ENCODE measurements at regions not wholly inside any gene's neighbourhood (a gene's known extent, or its start where the extent isn't known, plus 50 kb on each side); places are given as distances from the start of the nearest gene placed in this dataset.

DNA sequence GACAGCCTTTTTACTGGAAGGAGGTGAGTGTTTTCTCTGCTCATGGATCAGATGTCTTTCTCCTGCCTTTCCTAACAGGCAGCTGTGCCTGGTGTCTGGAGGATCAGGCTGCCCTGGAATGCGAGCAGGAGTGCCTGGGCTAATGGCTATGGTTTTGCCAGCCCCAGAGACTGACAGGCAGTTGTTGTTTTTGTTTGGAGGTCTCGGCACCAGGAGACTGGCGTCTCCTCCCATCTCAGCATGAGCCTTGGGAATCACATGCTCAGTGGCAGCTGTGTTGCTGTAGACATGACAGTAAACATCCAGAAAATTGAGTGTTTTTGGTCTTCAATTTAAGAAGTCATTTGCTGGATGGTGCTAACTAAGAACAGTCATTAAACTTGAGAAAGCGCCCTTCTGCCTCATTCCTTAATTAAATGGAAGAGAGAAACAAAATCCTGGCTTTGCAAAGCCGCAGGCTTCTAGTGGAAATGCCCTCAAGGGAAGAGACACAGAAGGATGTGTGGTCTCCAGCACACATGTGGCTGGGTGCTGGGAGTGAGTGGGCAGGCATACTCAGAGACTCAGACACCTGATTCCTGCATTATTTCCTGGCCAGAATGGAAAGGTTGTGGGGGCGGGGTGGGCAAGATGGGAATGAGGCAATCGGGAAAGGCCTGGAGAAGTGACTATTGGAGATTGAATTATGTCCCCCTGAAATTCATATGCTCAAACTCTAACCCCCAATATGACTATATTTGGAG, 97.0 kb upstream of the NMNAT3 start:
- DNase-seq, result no peak

DNA sequence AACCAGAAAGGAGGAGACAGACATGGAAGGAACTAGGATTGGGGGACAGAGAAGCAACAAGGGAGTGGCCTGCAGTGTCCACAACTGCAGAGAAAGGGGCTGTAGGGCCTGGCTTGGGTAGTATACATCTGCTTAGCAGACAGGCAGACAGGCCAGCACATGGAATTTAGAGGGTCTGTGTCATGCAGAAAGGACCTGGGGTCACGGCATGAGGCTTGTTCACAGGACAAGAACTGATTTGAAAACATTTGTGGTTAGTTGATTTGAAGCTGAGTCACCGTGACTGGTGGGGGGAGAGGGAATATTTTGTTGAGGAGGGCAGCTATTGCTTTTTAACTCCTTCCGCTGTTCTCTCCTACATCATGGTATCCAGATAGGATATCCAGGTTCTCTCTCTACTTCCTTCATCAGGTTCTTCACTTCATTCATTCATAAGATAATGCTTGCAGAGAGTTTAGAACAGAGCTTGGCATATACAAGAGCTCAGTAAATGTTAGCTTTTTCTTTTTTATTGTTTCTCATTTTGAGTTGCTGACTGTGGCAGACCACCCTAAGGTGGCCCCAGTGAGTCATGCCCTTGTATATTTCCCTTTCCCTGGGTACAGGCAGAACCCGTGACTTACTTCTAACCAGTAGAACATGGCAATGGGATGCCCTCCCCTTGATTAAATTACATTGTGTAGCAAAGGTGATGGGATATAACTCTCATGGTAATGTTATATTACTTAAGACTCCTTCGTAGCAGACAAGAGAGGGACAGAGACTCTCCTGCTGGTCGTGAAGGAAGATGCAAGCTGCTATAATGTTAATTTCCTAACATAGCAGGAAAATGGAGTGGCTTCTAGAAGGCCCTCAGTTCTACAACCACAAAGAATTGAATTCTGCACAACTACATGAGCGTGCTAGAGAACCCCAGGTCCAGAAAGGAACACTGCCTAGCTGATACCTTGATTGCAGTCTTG, 95.0 kb upstream of the NMNAT3 start:
- no peak for DNase-seq

DNA sequence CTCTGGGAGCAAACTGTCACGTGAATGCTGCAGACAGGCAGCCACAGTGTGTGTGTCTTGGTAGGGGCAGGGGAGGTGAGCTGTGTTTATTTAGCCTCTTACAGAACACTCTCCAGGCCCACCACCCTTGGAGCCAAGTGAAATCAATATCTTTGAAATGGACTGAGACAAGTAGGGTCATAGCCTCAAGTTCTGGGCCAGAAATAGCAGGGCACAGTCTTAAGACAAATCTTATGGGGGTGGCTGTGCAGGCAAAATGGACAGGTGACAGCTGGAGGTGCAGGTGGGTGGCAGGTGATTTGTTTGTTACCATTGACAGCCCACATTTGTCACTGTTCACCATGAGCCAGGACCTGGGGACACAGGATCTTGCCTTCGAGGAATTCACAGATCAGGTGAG, 93.6 kb upstream of the NMNAT3 start:
- DNase-seq, result no peak

DNA sequence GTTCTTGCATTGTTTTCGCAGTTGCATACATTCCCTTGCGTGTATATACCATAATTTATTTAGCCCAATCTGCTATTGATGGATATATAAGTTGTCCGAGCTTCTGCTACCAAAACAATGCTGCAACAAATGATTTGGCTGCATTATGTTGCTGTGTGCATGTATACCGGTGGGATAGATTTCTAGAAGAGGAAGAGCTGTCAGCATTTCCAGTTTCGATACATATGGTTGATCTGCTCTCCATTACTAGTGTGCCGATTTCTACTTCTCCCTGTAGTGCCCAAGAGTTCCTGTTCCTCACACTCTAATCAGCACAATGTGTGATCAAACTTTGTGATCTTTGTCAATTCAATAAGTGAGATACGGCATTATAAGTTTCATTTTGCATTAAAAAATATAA, 92.8 kb upstream of the NMNAT3 start:
- DNase-seq, result no peak

DNA sequence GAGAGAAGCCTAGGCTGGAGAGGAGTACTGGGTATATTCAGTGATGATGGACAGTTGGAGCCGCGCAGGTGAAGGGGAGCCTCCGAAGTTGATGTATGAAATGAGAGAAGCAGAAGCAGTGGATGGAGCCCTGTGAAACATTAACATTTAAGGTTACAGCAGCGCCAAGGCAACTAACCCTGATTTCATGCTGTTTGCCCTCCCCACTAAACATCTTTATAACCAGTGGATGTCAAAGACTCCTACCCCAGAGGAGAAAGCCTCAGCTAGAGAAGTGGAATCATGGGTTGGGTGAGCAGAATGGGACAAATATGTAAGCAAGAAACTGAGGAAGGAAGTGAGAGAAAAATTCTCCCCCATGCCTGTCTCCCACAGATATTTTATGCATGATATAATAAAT, 92.0 kb upstream of the NMNAT3 start:
- DNase-seq, result no peak

DNA sequence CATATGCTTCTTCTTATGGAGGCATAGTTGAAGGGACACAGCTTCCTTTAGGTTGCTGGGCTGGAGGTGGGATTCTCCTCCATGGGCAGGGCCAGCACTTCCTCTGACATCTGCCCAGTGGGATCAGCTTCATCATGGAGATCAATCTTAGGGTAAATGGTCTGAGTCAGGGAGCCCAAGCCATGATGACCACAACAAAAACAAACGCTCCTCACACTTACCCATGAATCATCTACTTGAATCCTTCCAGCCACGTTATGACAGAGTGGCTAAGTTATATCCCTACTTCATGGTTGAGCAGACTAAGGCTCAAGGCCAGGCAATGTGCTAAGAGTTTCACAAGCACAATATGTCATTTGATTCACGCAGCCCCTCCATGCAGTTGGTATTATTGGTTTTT, 87.2 kb upstream of the NMNAT3 start:
- DNase-seq, result no peak

DNA sequence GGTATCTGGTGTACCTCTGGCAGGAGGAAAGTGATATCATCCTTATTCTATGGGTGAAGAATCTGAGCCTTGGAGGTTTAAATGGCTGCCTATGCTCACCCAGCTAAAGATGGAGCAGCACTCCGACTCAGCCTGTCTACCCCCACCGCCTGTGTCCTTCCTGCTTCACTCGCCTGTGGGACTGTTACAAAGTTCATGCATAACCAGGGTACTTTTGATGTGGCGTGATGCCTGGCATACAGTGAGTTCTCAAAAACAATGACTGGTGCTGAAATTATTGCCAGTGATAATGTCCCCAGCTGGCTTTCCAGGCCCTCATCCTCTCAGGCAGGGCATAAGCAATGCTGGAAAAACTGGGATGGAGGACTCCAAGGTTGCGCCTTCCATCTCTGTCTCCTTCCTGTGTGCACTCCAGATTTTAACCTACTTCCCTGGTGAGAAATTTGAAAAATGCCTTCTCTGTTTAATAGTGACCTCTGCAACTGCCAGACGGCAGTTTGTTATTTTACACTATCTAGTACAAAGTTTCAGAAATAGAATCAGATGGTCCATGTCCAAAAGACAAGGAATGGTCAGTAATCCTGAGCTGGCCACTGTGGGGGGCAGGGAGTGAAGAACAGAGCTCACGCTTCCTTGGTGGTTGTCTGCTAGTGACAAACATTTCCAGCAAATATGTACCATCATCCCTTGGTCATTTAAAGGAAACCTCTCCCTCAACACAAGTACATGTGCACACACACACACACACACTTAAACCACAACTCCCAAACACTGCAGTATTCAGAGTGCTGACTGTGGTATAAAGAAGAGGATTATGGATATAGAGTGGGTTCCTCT, 86.5 kb upstream of the NMNAT3 start:
- no peak for DNase-seq

DNA sequence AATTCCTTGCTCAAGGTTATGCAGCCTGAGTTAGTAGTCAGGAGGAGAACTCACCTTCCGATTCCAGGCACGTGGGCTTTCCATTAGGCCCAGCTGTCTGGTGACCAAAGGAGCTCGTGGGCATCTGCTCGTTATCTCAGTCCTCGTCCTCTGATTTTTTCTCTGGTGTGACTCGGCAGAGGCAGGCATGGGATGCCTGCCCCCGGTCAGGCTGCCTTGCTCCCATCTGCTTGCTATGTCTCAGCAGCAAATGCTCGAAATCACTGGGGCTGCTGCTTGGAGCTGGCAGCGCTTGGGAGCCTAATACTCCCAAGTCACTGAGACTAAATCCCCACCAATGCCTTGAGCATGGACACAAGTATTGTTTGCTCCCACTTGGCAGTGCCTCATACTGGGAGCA, 84.5 kb upstream of the NMNAT3 start:
- DNase-seq, result no peak

DNA sequence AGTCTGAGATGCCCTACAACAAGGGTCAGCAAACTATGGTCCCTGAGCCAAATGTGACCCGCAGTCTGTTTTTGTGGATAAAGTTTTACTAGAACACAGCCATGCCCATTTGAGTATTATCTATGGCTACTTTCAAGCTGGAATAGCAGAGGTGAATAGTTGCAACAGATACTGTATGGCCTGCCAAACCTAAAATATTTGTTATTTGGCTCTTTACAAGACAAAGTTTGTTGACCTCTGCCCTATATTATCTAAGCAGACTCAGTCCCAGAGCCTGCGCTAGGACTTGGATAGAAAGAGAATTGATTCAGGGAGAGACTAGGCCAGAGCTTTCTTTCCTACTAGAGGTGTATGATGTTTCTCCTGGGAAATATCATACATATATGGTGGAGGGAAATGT, 81.7 kb upstream of the NMNAT3 start:
- DNase-seq, result no peak

DNA sequence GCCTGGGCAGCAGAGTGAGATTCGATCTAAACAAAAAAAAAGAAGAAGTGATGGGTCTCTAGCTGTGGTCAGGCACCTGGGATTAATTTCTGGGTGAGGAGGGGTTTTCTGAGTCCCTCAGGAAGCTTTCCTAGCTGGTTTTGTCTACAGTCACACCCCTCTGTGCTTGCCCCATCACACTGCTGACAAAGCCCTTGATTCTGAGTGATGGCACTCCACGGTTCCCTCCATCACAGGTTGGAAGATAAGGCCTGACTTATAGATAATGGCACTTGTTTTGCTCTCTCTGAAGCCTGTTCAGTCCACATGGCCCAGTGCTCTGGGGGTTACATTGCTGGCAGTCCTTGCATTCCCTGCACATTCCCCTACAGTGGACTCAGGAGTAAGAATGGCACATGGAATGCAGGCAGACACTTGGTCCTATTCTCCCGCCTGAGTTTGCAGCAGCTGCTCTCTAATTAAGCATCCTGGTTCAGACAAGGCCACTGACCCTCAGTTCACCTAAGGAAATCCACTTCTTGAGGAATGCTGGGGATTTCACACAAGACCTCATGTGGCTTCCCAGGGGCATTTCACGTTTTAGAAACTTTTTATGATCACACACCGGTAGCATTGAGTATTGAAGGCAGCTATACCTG, 81.0 kb upstream of the NMNAT3 start:
- no peak for DNase-seq

DNA sequence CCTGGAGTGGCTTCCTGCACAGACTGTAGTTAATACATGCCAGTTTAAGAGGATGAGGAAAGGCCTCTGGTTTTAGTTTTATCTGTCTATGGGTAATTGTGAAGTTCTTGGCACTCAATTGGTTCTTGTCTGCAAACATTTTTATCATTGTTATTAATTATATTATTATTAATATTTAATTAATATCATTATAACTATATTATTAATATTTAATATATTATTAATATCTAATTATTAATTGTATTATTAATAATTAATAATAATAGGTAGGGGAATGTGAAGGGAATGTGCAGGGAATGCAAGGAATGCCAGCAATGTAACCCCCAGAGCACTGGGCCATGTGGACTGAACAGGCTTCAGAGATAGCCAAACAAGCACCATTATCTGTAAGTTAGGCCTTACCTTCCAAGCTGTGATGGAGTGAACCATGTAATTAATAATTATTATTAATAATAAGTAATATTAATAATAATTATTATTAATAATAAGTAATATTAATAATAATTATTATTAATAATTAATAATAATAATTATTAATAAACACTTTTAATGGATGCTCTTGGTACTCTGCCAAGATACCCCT, 79.8 kb upstream of the NMNAT3 start:
- DNase-seq, result no peak

DNA sequence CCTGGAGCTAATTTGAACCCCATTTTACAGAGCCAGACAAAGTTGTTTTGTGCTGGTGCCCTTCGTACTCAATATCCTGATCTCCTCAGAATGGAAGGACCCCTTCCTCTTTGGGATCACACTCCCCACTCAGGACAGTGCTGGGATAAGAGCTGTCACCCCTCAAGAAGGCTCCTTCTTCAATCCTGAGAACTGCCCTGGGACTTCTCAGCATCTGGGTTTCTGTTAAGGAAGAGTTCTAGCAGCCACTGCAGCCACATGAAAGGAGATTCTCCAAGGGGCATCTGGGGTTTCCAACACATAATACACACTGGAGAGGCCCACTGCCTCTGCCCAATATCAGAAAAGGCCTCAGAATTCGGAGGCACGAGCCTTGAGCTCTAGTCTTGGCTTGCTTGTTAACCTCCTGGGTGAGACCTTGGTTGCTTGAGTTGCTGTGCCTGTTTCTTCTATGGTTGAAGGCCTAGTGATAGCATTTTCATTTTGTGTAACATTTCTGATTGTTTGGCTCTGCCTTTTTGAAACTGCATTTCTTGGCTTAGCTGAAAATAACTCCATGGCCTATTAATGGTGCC, 78.8 kb upstream of the NMNAT3 start:
- DNase-seq, result no peak

DNA sequence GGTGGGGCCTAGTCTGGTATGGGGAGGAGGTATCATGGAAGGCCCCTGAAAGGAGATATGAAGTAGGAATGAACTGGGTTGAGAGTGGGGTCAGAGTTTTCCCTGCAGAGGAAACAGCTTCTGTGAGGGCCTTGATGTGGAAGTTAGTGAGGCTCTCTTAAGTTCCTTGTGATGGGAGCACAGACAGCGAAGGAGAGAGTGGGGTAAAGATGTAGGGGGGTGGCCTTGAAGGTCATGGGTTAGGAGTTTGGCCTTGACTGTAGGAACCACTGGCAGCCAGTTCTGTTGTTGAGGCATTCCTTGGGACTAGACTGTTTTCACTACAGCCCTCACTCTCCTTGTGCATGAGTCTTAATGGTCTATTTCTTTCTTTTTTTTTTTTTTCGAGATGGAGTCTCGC, 77.8 kb upstream of the NMNAT3 start:
- DNase-seq, result no peak

DNA sequence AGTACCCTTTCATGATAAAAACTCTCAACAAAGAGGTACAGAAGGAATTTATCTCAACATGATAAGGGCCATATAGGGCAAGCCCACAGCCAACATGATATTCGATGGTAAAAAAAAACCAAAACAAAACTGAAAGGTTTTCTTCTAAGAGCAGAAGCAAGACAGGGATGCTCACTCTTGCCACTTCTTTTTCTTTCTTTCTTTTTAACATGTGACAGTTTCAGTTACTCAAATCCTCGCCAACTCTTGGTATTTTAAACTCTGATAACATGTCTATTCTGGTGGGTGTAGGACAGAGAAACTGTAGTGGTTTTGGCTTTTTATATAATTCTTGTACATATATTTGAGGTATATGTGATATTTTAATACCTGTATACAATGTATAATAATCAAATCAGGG, 74.0 kb upstream of the NMNAT3 start:
- DNase-seq, result no peak

DNA sequence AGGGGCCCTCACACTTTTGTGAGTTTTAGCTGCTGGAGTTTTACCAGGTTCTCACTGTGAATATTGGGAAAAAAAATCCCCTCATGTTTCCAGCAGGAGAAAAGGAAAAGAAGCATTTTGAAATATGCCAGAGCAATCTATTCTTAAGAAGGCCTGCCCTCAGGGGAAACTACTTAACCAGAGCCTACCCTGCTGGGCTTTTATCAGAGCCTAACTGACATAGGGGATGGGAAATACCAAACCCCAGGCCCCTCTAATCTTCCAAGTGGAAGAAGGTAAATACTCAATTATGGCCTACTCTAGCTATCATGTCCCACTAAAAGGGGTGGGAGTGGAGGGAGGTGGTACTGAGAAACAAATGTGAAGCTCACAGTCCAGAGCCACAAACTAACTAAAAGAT, 68.7 kb upstream of the NMNAT3 start:
- DNase-seq, result no peak

DNA sequence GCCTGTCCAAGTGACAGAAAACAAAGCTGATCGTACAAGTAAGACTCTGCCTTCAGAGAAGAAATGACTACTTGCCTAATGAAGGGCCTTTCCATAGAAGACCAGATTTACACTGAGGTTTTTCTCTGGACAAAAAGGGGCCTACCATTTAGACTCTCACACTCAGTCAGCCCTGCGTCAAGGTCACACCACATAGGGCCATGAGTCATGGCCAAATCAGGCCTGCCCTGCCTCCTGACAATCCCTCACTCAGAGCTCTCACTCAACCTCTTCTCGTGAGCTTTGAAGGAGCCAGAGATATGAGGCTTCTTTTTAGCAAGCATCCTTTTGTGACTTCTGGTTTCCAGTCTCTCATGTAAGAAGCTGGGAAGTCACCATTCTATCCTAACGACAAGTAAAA, 68.1 kb upstream of the NMNAT3 start:
- DNase-seq, result no peak

DNA sequence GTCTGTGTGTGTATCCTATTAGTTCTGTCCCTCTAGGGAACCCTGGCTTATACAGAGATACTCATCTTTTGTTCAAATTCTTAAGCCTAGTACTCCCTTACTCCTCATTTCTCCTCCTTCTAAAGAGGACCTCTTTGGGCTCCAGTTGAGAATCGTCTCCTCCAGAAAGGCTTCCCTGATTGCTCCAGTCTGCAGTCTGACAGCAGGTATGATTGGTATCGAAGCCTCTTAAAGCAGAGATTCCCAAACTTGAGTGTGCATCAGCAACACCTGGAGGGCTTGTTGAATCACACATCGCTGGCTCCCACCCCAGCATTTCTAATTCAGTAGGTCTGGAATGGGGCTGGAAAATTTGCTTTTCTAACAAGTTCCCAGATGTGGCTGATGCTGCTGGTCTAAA, 60.9 kb upstream of the NMNAT3 start:
- no peak for DNase-seq

DNA sequence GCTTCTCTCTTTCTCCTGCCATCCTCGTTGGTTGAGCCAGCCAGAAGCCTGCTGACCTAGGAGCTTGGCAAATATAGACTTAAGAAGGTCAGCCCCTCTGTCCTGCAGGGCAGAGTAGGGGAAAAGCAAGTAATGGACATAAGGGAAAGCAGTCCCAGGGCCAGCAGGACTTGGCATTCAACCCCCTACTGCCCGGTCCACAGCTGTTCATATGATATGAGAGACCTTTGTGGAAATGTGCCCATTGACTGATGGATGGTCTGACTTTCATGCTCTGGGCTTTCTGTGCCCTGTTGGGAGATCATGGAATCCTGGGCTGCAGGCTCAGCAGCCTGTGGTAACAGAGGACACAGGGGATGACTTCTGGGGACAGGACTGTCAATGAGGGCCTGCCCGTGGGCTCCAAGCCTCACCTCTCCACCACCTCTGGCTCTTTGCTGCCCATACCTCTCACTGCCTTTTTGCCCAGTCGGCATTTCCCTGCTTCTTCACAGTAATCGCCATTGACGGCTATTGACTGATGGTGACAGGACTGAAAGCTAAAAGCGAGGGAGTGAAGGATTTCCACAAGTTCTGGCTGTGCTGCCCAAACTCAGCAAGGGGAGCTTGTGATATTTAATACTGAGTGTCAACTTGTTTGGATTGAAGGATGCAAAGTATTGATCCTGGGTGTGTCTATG, 60.0 kb upstream of the NMNAT3 start:
- no peak for DNase-seq

DNA sequence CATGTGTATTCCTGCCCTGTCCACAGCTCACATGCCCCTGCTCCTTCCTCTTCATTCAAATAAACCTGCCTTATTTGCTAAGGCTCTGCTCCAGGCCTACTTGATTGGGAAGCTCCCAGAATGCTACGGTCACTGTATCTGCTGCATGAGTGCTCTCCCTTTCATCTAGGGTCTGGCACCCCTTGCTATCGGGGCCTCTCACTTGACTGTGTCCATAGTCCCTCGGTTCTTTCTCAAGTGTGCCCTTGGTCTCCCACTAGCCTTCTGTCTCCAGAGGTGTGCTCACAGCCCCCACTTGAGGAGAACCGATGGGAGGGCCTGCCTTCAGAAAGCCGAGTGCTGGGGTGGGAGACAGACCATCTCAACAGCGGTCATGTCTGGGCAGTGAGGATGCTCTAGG, 57.4 kb upstream of the NMNAT3 start:
- DNase-seq, result no peak

DNA sequence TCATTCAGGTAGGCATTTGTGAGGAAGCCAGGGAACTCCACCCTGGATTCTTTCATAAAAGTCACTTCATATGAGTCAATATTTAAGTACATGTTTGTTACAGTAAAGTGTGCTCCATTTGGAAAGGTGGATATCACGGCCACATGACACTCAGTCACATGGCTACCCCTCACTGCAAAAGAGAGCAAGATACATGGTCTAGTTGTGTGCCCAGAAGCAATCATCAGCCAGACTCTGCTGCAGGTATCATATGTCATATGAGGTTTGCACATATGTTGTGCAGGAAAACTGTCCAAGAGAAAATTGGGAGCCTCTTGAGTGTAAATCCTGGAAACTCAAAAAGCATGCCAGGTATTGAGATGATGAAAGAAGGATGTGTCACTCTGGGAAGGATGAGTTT, 55.0 kb upstream of the NMNAT3 start:
- no peak for DNase-seq

DNA sequence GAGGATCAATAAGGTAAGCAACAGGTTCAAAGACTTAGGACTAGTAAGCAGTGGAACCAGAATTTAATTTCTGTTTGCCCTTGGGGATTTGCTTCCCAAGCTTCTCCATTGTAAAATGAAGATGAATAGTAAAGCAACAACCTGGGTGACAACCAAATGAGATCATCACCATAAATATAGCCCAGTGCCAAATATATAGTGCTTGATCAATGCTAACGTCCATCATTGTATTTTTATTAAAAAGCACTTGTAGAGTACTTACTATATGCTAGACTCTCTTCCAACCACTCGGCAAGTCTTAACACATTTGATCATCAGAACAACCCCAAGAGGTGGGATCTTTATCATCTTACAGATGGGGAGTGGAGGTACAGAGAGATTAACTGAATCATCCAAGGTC, 51.5 kb upstream of the NMNAT3 start:
- DNase-seq, result no peak

DNA sequence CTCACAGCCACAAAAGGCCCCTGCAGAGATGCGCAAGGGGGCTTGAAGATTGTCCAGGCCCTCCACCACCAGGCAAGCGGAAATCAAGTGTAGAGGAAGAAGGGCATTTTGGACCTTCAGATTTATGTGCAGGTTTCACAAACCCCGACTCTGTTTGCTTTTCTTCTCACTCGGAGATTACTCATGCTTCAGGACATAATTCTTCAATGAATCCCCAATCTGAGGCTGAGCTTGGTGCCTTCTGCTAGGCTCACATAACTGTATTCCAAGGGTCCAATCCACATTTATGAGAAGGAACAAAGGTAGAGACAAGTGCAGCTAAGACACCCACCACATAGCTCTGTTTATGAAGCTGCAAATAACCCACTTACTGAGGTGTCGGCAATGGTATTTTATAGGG, 50.6 kb upstream of the NMNAT3 start:
- no peak for DNase-seq
